Memory B cell (primary cell): ENCODE measurements at regions not wholly inside any gene's neighbourhood (a gene's known extent, or its start where the extent isn't known, plus 50 kb on each side); places are given as distances from the start of the nearest gene placed in this dataset.

Experiments used
- ATAC-seq: fragments of 150-1000 bp; cut with Tn5 transposase; 2 replicates; pipeline ENCODE4 v1.10.0; 2021; ENCODE audit warnings: low read depth, mild to moderate bottlenecking, moderate library complexity
- DNase-seq, 2 donors: peaks; one replicate each; pipeline ENCODE4 v3.0.0; 2022; ENCODE audit warnings: low spot score in 2 of 2
- H3K27ac Mint-ChIP-seq: one replicate; pipeline ENCODE4 v1.8.0; 2022; ENCODE audit warnings: mild to moderate bottlenecking, moderate library complexity, mixed read lengths
- H3K27me3 Mint-ChIP-seq: one replicate; pipeline ENCODE4 v1.8.0; 2022; ENCODE audit warnings: mixed read lengths
- H3K36me3 Mint-ChIP-seq: one replicate; pipeline ENCODE4 v1.8.0; 2022; ENCODE audit warnings: mild to moderate bottlenecking, mixed read lengths
- H3K4me1 Mint-ChIP-seq: one replicate; pipeline ENCODE4 v1.8.0; 2022; ENCODE audit warnings: mixed read lengths
- H3K4me3 Mint-ChIP-seq: one replicate; pipeline ENCODE4 v1.8.0; 2022; ENCODE audit warnings: mild to moderate bottlenecking, moderate library complexity, mixed read lengths
- H3K9me3 Mint-ChIP-seq: one replicate; pipeline ENCODE4 v1.8.0; 2022; ENCODE audit warnings: mixed read lengths

DNA sequence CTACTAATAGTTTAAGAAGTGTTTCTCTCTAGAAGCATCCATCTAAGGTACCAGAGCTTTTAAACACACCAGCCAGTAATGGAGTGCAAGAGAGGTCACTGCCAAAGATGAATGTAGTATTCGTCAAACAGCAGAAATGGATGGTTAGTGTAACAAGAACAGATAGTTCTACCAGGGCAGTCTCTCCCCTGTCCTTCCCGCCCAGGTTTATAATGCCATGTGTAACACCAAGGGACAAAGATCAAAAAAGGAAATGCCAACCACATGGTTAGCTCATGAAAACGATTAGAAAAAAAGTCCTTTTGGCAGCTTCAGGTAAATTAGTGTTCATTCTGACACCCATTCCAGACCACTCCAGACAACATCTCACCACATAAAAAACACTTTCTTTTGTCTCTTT lies 100.9 kb downstream of the RPS29 start:
- DNase-seq (no peak), ATAC-seq (no peak)
- Mint-ChIP-seq H3K4me3 (no peak overlapping the region), H3K27me3 (peaks cover 7% of the 10 kb centered on the region), H3K36me3 (no peaks in the 10 kb centered on the region), H3K9me3 (peaks cover 2% of the 10 kb centered on the region), H3K4me1 (peaks cover 8% of the 10 kb centered on the region), H3K27ac (no peak overlapping the region)

DNA sequence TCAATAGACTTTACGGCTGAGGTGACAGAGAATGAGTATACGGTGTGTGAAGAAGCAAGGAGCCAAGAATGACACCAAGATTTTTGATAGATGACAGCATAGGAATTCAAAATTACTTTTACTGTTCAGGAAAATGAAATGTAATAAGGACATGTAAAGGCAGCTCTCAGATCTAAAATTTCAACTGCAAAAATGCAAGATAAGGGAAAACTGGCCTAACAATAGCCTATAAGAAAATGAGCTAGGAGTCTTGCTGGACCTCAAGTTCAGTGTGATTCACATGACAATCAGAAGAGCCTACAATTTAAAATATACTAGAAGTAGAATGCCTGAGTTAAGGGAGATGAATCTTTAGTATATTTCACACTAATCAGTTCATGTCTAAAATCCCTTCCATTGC lies 102.0 kb downstream of the RPS29 start:
- DNase-seq: no peak
- no peak for ATAC-seq
- no peak overlapping the region for H3K4me3 Mint-ChIP-seq
- H3K4me1 Mint-ChIP-seq: peaks cover 5% of the 10 kb centered on the region
- H3K9me3 Mint-ChIP-seq: peaks cover 2% of the 10 kb centered on the region
- H3K27me3 Mint-ChIP-seq: peaks cover 6% of the 10 kb centered on the region
- no peaks in the 10 kb centered on the region for H3K36me3 Mint-ChIP-seq
- no peak overlapping the region for H3K27ac Mint-ChIP-seq

DNA sequence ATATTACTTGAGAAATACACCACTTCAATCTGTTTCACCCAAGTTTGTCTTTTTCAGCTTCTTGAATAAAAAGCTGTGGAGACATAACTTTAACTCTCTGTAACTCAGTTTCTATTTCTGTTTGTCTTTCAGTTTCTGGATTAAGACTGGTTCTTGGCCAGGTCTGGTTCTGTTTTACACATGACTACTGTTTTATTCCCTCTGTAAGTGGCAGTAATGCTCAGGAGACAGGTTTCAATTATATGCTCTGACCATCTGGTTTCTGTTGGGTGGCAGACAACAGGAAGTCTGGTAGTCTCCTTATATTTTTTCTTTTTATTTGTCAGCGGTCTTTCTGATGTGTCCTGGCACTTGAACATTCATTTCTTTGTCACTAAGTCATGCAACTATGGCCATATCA lies 102.9 kb downstream of the RPS29 start:
- peaks cover 5% of the 10 kb centered on the region for H3K4me1 Mint-ChIP-seq
- H3K27ac Mint-ChIP-seq: no peak overlapping the region
- DNase-seq: no peak
- peaks cover 6% of the 10 kb centered on the region for H3K27me3 Mint-ChIP-seq
- H3K4me3 Mint-ChIP-seq: no peak overlapping the region
- H3K9me3 Mint-ChIP-seq: peaks cover 2% of the 10 kb centered on the region
- ATAC-seq: no peak
- H3K36me3 Mint-ChIP-seq: no peaks in the 10 kb centered on the region

DNA sequence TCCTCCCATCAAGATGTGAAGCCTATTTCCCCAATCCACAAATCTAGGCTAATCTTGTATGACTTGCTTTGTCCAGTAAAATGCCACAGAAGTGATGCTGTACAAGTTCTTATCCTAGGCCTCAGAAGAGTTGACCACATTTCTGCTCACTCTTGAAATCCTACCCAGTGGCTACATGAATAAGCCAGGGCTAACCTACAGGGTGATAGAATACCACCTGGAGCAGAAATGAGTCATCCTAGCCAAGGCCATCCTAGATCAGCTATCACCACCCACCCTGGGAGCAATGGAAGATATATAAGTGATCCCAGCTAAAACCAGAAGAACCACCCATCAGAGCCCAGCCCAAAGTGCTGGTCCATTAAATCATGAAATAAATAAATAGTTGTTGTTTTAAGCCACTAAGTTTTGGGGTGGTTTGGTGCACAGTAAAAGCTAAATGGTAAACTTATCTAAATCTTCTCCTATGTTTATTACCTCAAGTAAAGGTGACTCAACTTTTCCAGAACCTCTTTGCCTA lies 105.1 kb downstream of the RPS29 start:
- no peak for ATAC-seq

DNA sequence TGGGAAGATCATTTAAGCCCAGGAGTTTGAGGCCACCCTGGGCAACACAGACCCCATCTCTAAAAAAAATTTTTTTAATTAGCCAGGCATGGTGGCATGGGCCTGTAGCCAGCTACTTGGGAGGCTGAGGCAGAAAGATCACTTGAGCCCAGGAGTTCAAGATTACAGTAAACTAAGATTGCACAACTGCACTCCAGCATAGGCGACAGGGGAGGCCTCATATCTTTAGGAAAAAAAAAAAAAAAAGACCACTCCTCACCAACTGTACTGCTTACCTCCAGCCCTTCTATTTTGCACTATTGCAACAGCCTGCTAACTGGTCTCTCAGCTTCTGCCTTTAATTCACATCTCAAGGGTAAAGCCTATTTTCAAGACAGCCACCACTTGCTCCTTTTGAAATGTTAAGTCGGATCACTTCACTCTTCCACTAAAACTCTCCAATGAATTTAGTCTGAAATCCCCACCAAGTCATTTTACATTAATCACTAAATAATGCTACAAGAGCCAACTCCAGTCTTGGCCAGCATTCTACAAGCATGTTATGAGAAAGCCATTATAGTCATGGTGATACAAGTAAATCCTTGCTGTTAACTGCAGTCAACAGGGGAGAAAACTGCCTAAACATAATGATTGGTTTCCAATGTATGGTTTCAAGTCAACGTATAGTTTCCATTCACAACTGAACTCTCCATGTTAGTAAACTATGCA lies 106.0 kb downstream of the RPS29 start:
- no peak for ATAC-seq
- DNase-seq: no peak
- Mint-ChIP-seq H3K27me3 (peaks cover 6% of the 10 kb centered on the region), H3K36me3 (no peaks in the 10 kb centered on the region), H3K4me1 (peaks cover 5% of the 10 kb centered on the region), H3K27ac (no peak overlapping the region), H3K9me3 (peaks cover 2% of the 10 kb centered on the region), H3K4me3 (no peak overlapping the region)

More for the DNA sequence above, 105.1 kb downstream of the RPS29 start:
- Mint-ChIP-seq H3K9me3 (peaks cover 2% of the 10 kb centered on the region), H3K27ac (no peak overlapping the region), H3K4me1 (peaks cover 5% of the 10 kb centered on the region), H3K27me3 (peaks cover 6% of the 10 kb centered on the region), H3K4me3 (no peak overlapping the region), H3K36me3 (no peaks in the 10 kb centered on the region)
- DNase-seq: no peak

DNA sequence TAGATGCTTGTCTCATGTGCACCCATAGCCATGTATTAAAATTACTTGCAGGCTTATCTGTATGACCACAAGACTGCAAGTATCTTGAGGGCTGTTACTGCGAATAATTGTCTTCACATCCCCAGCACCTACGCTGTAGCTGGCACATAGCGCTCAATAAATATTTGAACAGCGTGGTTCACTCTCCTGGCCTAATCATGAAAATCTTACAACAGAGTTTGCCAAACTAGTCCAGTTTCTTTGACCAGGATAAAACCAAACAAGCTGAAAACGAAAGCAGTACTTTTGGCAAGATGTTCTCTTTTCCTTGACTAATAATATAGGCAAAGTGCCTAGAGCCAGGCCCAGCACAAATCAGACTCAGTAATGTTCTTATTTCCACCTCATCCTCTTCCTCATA lies 106.7 kb downstream of the RPS29 start:
- ATAC-seq (no peak), DNase-seq (no peak)
- peaks cover 5% of the 10 kb centered on the region for H3K4me1 Mint-ChIP-seq
- peaks cover 4% of the 10 kb centered on the region for H3K27me3 Mint-ChIP-seq
- no peaks in the 10 kb centered on the region for H3K36me3 Mint-ChIP-seq
- H3K4me3 Mint-ChIP-seq: no peak overlapping the region
- H3K27ac Mint-ChIP-seq: no peak overlapping the region
- H3K9me3 Mint-ChIP-seq: peaks cover 2% of the 10 kb centered on the region

DNA sequence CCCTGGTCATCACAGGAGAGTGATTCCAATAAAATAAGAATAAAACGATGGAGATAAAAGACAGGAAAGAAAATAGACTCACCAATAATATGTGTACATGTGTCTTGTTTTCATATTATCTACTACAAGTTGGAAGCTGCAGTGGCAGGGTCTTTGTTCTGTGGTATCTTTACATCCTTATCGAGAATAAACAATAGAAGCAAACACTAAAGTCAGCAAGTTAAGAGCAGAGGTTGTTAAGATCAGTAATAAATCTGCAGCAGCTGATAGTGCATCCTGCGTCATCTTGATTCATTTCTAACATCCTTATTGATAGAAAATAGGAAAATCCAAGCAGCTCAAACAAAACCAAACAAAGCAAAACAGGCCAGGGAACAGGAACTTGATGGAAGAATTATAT lies 107.4 kb downstream of the RPS29 start:
- no peak for DNase-seq
- peaks cover 5% of the 10 kb centered on the region for H3K4me1 Mint-ChIP-seq
- H3K27ac Mint-ChIP-seq: no peak overlapping the region
- H3K36me3 Mint-ChIP-seq: no peaks in the 10 kb centered on the region
- H3K9me3 Mint-ChIP-seq: peaks cover 2% of the 10 kb centered on the region
- no peak for ATAC-seq
- H3K27me3 Mint-ChIP-seq: peaks cover 1% of the 10 kb centered on the region
- H3K4me3 Mint-ChIP-seq: no peak overlapping the region

DNA sequence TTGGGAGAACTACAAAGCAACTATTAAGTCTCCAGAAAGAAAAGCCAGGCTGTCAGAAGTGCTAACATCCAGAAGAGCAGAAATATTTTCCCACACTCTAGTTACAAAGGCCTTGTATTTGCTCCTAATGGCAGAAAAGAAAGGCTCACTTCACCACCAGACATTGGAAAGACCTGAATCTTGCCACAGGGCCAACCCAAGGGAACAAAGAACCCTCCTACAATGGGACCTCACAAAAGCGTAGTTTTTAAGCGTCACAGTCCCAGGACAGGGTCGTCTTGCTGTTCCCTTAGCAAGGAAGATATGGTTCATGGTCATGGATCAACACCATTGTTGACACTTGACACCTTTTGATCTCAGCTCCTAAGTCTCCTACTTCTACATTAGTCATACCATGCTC lies 119.1 kb downstream of the RPS29 start:
- Mint-ChIP-seq H3K4me1 (no peaks in the 10 kb centered on the region), H3K4me3 (no peak overlapping the region), H3K9me3 (no peaks in the 10 kb centered on the region), H3K27me3 (peaks cover 5% of the 10 kb centered on the region), H3K27ac (no peak overlapping the region), H3K36me3 (no peaks in the 10 kb centered on the region)
- DNase-seq (no peak), ATAC-seq (no peak)

DNA sequence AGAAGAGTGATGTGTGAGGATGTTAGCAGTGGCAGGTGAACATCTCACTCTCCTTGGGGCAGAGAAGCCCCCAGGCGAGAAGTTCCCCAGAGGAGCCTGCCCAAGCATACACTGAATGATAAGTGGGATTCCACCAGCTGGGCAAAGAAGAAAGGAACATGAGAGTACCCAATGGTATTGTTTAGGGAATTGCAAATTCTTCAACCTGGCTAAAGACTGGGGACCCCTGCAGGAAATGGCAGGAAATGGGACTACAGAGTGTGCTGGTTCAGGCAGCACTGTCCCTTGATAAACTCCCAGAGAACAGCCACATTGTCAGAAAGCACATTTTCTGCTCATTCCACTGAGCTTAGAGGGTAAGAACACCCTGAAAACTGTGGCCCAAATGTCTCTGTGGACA lies 121.3 kb downstream of the RPS29 start:
- H3K9me3 Mint-ChIP-seq: no peaks in the 10 kb centered on the region
- no peak overlapping the region for H3K4me3 Mint-ChIP-seq
- H3K4me1 Mint-ChIP-seq: no peaks in the 10 kb centered on the region
- no peak for ATAC-seq
- peaks cover 5% of the 10 kb centered on the region for H3K27me3 Mint-ChIP-seq
- no peak overlapping the region for H3K27ac Mint-ChIP-seq
- DNase-seq: no peak
- no peaks in the 10 kb centered on the region for H3K36me3 Mint-ChIP-seq

DNA sequence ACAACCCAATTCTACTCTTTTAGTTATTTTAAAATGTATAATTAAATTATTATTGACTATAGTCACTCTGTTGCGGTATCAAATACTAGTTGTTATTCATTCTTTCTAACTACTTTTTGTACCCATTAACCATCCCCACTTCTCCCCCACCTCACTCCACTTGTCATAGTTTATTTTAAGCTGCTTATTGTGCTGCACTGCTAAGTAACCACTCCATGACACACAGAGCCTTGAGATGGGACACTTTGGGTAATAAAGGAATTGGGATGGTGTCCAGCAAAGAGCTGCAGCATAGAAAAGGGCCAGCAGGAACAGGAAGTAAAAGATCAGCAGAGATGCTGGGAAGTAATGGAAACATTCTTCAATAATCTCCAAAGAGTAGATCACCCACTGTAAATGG lies 123.0 kb downstream of the RPS29 start:
- H3K27ac Mint-ChIP-seq: no peak overlapping the region
- H3K9me3 Mint-ChIP-seq: no peaks in the 10 kb centered on the region
- DNase-seq (no peak), ATAC-seq (no peak)
- no peak overlapping the region for H3K4me3 Mint-ChIP-seq
- no peaks in the 10 kb centered on the region for H3K4me1 Mint-ChIP-seq
- H3K36me3 Mint-ChIP-seq: no peaks in the 10 kb centered on the region
- peaks cover 4% of the 10 kb centered on the region for H3K27me3 Mint-ChIP-seq

DNA sequence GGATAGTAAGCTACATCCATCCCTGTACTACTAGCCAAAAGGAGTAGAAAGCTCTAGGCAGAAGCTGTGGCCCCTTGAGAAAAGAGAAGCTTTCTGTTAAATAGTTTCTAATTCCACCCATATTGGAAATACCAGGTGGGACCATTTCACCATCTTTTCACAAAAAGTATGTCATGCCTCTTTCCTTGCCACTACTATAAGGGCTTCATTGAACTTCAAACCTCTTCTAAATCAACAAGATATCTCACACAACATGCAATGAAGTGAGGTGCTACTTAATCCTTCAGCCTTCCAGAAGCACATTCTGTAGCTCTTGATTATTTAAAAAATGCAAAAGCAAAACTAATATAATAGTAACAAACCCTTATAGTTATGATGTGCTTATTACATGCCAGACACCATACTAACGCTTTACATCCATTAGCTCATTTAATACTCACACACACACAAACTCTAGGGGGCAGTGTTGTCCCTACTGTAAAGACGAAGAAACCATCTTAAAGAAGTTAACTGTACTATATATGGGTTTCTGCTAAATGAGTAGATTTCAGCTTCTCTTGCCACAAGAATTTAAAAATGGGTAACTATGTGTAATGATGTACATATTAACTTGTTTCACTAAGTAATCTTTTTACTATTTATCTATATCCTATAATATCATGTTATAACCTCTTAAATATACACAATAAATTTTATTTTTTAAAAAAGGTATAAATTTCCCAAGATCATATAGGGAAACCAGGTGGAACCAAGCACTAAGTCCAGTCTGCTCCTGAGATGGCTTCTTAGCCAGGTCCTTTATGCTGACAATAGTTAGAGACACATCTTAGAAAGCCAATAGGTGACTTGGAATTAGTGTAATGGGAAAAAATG lies 124.4 kb downstream of the RPS29 start:
- DNase-seq (peak; percentile 44 to 63), ATAC-seq (peak; percentile 96)
- Mint-ChIP-seq H3K36me3 (no peaks in the 10 kb centered on the region), H3K27me3 (peaks cover 4% of the 10 kb centered on the region), H3K9me3 (no peaks in the 10 kb centered on the region), H3K27ac (no peak overlapping the region), H3K4me3 (no peak overlapping the region), H3K4me1 (no peaks in the 10 kb centered on the region)

DNA sequence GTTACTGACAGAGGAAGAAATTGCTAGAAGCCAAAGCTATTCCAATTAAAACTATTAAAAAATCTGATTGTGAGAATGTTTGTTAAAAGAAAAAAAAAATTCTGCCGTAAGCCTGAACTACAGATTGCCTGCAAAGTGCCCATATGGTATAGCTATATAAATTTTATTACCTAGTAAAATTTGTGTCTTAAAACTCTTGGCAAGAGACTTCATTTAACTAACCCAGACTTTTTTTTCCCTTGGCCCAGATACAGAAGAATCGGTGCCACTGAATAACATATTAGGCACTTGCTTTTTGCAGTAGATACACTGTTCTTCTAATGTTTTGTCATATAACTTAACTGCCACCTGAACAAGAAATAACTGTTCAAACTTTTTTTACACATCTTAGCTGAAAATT lies 125.5 kb downstream of the RPS29 start:
- no peaks in the 10 kb centered on the region for H3K9me3 Mint-ChIP-seq
- no peak overlapping the region for H3K4me3 Mint-ChIP-seq
- H3K36me3 Mint-ChIP-seq: no peaks in the 10 kb centered on the region
- peaks cover 5% of the 10 kb centered on the region for H3K27me3 Mint-ChIP-seq
- ATAC-seq: no peak
- no peaks in the 10 kb centered on the region for H3K4me1 Mint-ChIP-seq
- no peak for DNase-seq
- no peak overlapping the region for H3K27ac Mint-ChIP-seq

DNA sequence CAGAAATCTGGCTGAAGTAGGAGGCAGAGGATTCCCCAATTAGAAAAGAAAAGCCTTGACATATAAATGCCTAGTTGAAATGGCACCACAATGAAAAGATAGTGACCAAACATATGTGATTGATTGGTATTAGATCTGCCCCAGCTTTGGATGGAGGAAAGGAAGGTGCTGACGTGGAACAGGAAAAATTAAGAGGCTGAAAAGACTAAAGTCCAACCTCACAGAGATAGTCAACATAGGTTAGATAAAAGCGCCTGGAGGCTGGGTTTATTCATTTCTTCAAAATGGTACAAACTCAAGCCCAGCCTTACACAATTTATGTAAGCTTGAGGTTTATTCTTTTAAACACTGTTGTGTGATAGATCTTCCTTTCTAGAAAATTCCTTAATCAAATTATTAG lies 129.6 kb downstream of the RPS29 start:
- ATAC-seq: no peak
- no peak overlapping the region for H3K27ac Mint-ChIP-seq
- peaks cover 13% of the 10 kb centered on the region for H3K27me3 Mint-ChIP-seq

DNA sequence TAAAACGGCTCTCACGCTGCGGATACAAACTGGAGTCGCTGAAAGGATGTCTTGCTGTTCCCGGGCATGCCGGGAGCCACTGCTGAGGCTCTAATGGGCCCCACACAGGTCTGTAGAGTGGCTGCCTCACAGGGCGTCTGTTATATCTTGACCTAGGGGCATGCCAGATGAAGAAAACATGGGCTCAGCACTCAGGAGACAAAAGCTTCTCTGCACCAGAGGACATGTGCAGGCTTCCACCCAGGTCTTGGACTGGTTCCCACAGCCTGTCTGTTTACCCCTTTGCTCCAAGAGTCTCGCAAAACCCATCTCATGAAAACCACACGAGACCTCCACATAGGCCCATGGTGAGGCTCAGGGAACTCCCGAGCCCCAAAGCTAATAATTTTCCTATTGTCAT lies 134.2 kb downstream of the RPS29 start:
- H3K9me3 Mint-ChIP-seq: peaks cover 5% of the 10 kb centered on the region
- DNase-seq (no peak), ATAC-seq (no peak)
- H3K4me1 Mint-ChIP-seq: no peaks in the 10 kb centered on the region
- H3K27me3 Mint-ChIP-seq: peaks cover 14% of the 10 kb centered on the region
- no peak overlapping the region for H3K4me3 Mint-ChIP-seq
- H3K36me3 Mint-ChIP-seq: peaks cover 4% of the 10 kb centered on the region
- H3K27ac Mint-ChIP-seq: no peak overlapping the region

More for the DNA sequence above, 129.6 kb downstream of the RPS29 start:
- Mint-ChIP-seq H3K9me3 (no peaks in the 10 kb centered on the region), H3K4me1 (no peaks in the 10 kb centered on the region), H3K36me3 (no peaks in the 10 kb centered on the region), H3K4me3 (no peak overlapping the region)
- DNase-seq: no peak
